Activated CD8-positive, alpha-beta memory T cell treated with anti-CD3 and anti-CD28 coated beads, Interleukin-2, amount 10 ng/mL, durations not matched to agents 7 days and 5 days (primary cell): ENCODE measurements at regions not wholly inside any gene's neighbourhood (a gene's known extent, or its start where the extent isn't known, plus 50 kb on each side); places are given as distances from the start of the nearest gene placed in this dataset.

Source experiments
- ATAC-seq: fragments of 150-1000 bp; cut with Tn5 transposase; one replicate; pipeline ENCODE4 v1.10.0; 2021; ENCODE audit warnings: moderate library complexity
- CTCF ChIA-PET: fragments of 350-600 bp; sonication (Branson Sonifier 250); formaldehyde crosslinking; loops from one replicate; lab custom pipeline; 2021; ENCODE audit warnings: antibody characterized with exemption; lab: Charles Lee
- DNase-seq: peaks from one replicate; pipeline ENCODE4 v3.0.0-alpha.2; 2020
- H3K27ac Mint-ChIP-seq: one replicate; pipeline ENCODE4 v1.8.0; 2021; ENCODE audit warnings: mild to moderate bottlenecking, mixed read lengths
- H3K27me3 Mint-ChIP-seq: one replicate; pipeline ENCODE4 v1.8.0; 2021; ENCODE audit warnings: mixed read lengths
- H3K36me3 Mint-ChIP-seq: one replicate; pipeline ENCODE4 v1.8.0; 2021; ENCODE audit warnings: mild to moderate bottlenecking, mixed read lengths
- H3K4me1 Mint-ChIP-seq: one replicate; pipeline ENCODE4 v1.8.0; 2021; ENCODE audit warnings: mixed read lengths
- H3K4me3 Mint-ChIP-seq: one replicate; pipeline ENCODE4 v1.8.0; 2021; ENCODE audit warnings: mild to moderate bottlenecking, moderate library complexity, mixed read lengths
- H3K9me3 Mint-ChIP-seq: one replicate; pipeline ENCODE4 v1.8.0; 2022; ENCODE audit warnings: low read depth, mixed read lengths

- Mint-ChIP-seq H3K4me3 (no peak overlapping the region), H3K27me3 (no peaks in the 10 kb centered on the region), H3K27ac (peak overlapping the region; percentile 30), H3K4me1 (peaks cover 18% of the 10 kb centered on the region), H3K9me3 (no peaks in the 10 kb centered on the region), H3K36me3 (peaks cover 2% of the 10 kb centered on the region)
- DNase-seq: peak; percentile 79
- ATAC-seq: peak; percentile 96
- CTCF ChIA-PET: interaction anchor here (0.6 to 3.0 kb wide), 5 partner anchors 11 to 321 kb away, joined by 3 to 10 read pairs (median 4); no protein-coding TSS in a partner anchor
These were observed 93.0 kb upstream of the LPP start for GRCh38 chr3:188060840-188061544.

GRCh38 chr3:188062216-188062615 is 91.7 kb upstream of the LPP start:
- H3K27me3 Mint-ChIP-seq: no peaks in the 10 kb centered on the region
- no peak for DNase-seq
- peaks cover 18% of the 10 kb centered on the region for H3K4me1 Mint-ChIP-seq
- no peak overlapping the region for H3K27ac Mint-ChIP-seq
- H3K36me3 Mint-ChIP-seq: peaks cover 2% of the 10 kb centered on the region
- no peak for ATAC-seq
- CTCF ChIA-PET: interaction anchor here (1.3 kb wide), 1 partner anchor 322 kb away, joined by 5 read pairs; no protein-coding TSS in a partner anchor
- no peaks in the 10 kb centered on the region for H3K9me3 Mint-ChIP-seq
- no peak overlapping the region for H3K4me3 Mint-ChIP-seq

GRCh38 chr3:188064831-188065493 is 89.0 kb upstream of the LPP start:
- no peaks in the 10 kb centered on the region for H3K9me3 Mint-ChIP-seq
- H3K36me3 Mint-ChIP-seq: no peaks in the 10 kb centered on the region
- no peak overlapping the region for H3K27ac Mint-ChIP-seq
- no peaks in the 10 kb centered on the region for H3K27me3 Mint-ChIP-seq
- ATAC-seq (no peak), DNase-seq (no peak)
- no peak overlapping the region for H3K4me3 Mint-ChIP-seq
- CTCF ChIA-PET: no interaction called here
- H3K4me1 Mint-ChIP-seq: peaks cover 18% of the 10 kb centered on the region

DNA sequence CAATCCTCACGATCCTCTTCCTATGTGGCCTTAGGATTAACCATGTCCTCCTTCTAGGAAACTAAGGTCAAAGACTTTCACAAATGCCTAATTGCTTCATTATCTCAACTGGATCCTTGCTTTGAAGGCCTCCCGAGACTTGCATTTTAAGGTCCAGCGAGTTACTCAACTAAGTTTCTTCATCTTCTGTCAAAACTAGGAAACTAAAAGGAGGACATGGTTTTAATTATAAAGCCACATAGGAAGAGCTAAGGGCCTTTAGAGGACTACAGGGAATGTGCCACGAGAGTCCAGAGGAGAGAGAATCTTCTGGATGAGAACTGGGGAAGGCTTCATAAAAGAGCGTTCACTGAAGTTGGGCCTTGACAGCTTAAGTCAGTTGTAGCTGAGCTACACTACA is 87.8 kb upstream of the LPP start:
- CTCF ChIA-PET: interaction anchor here (0.6 to 0.9 kb wide), 2 partner anchors 325 to 1081 kb away, joined by 3 read pairs; no protein-coding TSS in a partner anchor
- no peak for DNase-seq
- H3K36me3 Mint-ChIP-seq: no peaks in the 10 kb centered on the region
- no peak for ATAC-seq
- H3K27me3 Mint-ChIP-seq: no peaks in the 10 kb centered on the region
- peaks cover 11% of the 10 kb centered on the region for H3K4me1 Mint-ChIP-seq
- H3K27ac Mint-ChIP-seq: no peak overlapping the region
- no peaks in the 10 kb centered on the region for H3K9me3 Mint-ChIP-seq
- no peak overlapping the region for H3K4me3 Mint-ChIP-seq

DNA sequence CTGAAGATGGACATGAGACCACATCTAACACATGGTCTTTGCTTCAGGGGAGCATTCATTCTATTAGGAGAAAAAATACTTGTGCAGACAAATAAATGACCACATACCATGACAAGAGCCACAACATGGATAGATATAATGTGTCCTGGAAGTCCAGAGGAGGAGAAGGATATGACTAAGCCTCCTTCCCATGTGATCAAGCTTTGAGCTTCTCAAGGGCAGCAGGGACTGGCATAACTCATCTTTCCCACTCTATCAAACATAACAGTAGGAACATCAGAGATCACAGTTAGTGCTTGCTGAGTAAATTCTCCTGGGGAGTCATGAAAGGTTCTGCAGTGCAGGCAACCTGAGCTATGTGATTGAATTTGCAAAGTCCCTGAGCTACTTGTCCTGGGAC is 86.0 kb upstream of the LPP start:
- Mint-ChIP-seq H3K4me1 (no peaks in the 10 kb centered on the region), H3K9me3 (no peaks in the 10 kb centered on the region), H3K36me3 (no peaks in the 10 kb centered on the region), H3K27ac (no peak overlapping the region), H3K27me3 (no peaks in the 10 kb centered on the region), H3K4me3 (no peak overlapping the region)
- no peak for DNase-seq
- no peak for ATAC-seq
- CTCF ChIA-PET: interaction anchor here (1.8 kb wide), 1 partner anchor 321 kb away, joined by 4 read pairs; no protein-coding TSS in a partner anchor

DNA sequence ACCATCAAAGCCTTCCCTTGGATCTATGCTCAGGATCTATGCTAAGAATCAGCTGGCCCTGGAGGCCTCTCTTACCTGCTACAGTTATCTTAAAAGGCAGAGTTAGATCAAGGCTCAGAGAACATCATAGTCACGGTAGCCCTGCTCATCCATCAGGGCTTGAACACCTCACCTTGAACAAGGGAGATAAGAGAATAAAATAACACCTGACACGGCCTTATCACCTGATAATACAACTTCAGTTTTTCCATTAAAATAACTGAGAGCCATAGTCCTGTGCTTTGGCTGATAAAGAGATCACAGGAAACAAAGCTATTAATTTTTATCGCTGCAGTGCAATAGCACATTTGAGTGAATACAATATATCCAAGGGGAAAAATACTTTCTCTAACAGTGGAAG is 85.6 kb upstream of the LPP start:
- H3K4me1 Mint-ChIP-seq: no peaks in the 10 kb centered on the region
- no peaks in the 10 kb centered on the region for H3K36me3 Mint-ChIP-seq
- no peak overlapping the region for H3K4me3 Mint-ChIP-seq
- no peaks in the 10 kb centered on the region for H3K9me3 Mint-ChIP-seq
- DNase-seq: no peak
- no peaks in the 10 kb centered on the region for H3K27me3 Mint-ChIP-seq
- CTCF ChIA-PET: interaction anchor here (1.8 kb wide), 1 partner anchor 321 kb away, joined by 4 read pairs; no protein-coding TSS in a partner anchor
- no peak overlapping the region for H3K27ac Mint-ChIP-seq
- ATAC-seq: no peak

- Mint-ChIP-seq H3K4me3 (no peak overlapping the region), H3K36me3 (no peaks in the 10 kb centered on the region), H3K4me1 (no peaks in the 10 kb centered on the region), H3K27me3 (no peaks in the 10 kb centered on the region), H3K9me3 (no peaks in the 10 kb centered on the region), H3K27ac (no peak overlapping the region)
- CTCF ChIA-PET: no interaction called here
- DNase-seq (no peak), ATAC-seq (no peak)
These were observed 82.3 kb upstream of the LPP start for GRCh38 chr3:188071636-188072035.

DNA sequence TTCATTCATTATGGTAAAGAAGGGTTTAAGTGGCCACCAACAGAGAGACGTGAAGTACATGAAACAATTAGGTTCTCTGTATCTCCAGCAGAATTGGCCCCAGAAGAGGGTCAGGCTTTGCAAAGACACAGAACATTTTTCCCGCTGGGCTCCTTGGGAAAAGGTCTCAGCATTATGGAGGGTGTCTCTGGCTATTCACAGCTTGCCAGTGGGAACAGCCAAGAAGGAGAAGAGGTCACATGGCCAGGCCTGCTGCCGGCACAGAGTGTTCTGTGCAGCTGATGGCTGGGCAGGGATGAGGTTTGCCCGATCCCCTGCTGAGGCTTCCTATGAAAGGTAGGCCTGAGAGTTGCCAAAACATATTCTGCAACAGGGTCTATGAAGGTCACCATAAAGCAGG is 77.8 kb upstream of the LPP start:
- DNase-seq (no peak), ATAC-seq (no peak)
- Mint-ChIP-seq H3K27ac (no peak overlapping the region), H3K4me3 (no peak overlapping the region), H3K36me3 (peaks cover 2% of the 10 kb centered on the region), H3K9me3 (peaks cover 2% of the 10 kb centered on the region), H3K4me1 (peaks cover 2% of the 10 kb centered on the region), H3K27me3 (peaks cover 6% of the 10 kb centered on the region)
- CTCF ChIA-PET: no interaction called here

DNA sequence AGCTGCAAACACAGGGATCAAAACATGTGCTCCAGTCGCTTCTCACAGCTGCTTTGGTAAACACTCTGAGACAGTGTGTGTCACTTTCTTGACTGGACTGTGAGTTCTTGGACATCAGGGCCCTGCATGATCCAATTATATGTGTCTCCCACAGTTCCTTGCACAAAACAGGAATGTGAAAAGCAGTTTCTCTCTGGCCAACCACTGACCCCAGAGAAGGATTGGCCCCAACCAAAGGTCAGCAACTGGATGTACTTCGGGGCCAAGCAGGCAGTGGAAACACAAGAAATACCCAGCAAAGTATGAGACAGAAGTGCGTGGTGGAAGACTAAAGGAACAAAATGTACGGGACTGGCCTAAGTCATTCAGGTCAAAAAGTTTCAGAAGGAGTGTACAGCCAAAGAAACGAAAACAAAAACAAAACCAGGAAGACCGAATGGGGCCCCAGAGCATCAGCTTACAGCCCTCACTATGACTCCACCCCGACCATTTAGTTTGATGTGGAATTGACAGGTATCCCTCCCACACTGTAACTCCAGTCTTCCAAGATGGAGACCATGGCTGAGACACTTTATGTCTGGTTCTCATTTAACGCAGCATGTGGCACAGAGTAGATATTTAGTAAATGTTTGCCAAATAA is 76.7 kb upstream of the LPP start:
- Mint-ChIP-seq H3K36me3 (peaks cover 2% of the 10 kb centered on the region), H3K9me3 (peaks cover 2% of the 10 kb centered on the region), H3K4me1 (peaks cover 2% of the 10 kb centered on the region), H3K27me3 (peaks cover 6% of the 10 kb centered on the region), H3K27ac (peak overlapping the region; percentile 1), H3K4me3 (no peak overlapping the region)
- CTCF ChIA-PET: no interaction called here
- DNase-seq (no peak), ATAC-seq (no peak)

DNA sequence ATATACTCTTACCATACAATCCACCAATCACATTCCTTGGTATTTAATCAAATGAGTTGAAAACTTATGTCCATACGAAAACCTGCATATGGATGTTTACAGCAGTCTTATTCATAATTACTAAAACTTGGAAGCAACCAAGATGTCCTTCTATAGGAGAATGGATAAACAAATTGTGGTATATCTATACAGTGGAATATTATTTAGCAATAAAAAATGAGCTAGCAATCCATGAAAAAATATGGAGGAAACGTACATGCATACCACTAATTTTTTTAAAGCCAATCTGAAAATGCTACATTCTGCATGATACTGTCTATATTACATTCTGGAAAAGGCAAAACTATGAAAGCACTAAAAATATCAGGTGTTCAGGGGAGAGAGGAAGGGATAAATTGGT is 73.9 kb upstream of the LPP start:
- H3K36me3 Mint-ChIP-seq: peaks cover 2% of the 10 kb centered on the region
- H3K27me3 Mint-ChIP-seq: peaks cover 9% of the 10 kb centered on the region
- H3K4me3 Mint-ChIP-seq: no peak overlapping the region
- H3K27ac Mint-ChIP-seq: no peak overlapping the region
- peaks cover 2% of the 10 kb centered on the region for H3K4me1 Mint-ChIP-seq
- ATAC-seq: no peak
- no peak for DNase-seq
- peaks cover 2% of the 10 kb centered on the region for H3K9me3 Mint-ChIP-seq
- CTCF ChIA-PET: no interaction called here

GRCh38 chr3:188082031-188082430 is 71.9 kb upstream of the LPP start:
- no peak for ATAC-seq
- Mint-ChIP-seq H3K9me3 (peaks cover 2% of the 10 kb centered on the region), H3K4me3 (no peak overlapping the region), H3K27me3 (peaks cover 9% of the 10 kb centered on the region), H3K4me1 (peaks cover 2% of the 10 kb centered on the region), H3K36me3 (peaks cover 2% of the 10 kb centered on the region), H3K27ac (no peak overlapping the region)
- DNase-seq: no peak
- CTCF ChIA-PET: interaction anchor here (1.1 kb wide), 2 partner anchors 13 to 29 kb away, joined by 3 read pairs; no protein-coding TSS in a partner anchor

- DNase-seq: no peak
- CTCF ChIA-PET: interaction anchor here (1.1 kb wide), 2 partner anchors 13 to 30 kb away, joined by 3 read pairs; no protein-coding TSS in a partner anchor
- Mint-ChIP-seq H3K27ac (no peak overlapping the region), H3K36me3 (peaks cover 2% of the 10 kb centered on the region), H3K4me1 (no peaks in the 10 kb centered on the region), H3K27me3 (peaks cover 9% of the 10 kb centered on the region), H3K4me3 (no peak overlapping the region), H3K9me3 (peaks cover 2% of the 10 kb centered on the region)
- no peak for ATAC-seq
These were observed 71.5 kb upstream of the LPP start for GRCh38 chr3:188082450-188082849.

- H3K36me3 Mint-ChIP-seq: peaks cover 2% of the 10 kb centered on the region
- peaks cover 9% of the 10 kb centered on the region for H3K27me3 Mint-ChIP-seq
- H3K4me1 Mint-ChIP-seq: no peaks in the 10 kb centered on the region
- no peak for DNase-seq
- no peak overlapping the region for H3K4me3 Mint-ChIP-seq
- H3K27ac Mint-ChIP-seq: no peak overlapping the region
- ATAC-seq: no peak
- H3K9me3 Mint-ChIP-seq: peaks cover 2% of the 10 kb centered on the region
- CTCF ChIA-PET: no interaction called here
These were observed 70.9 kb upstream of the LPP start for GRCh38 chr3:188083011-188083410.
